Endothelial cell (in vitro differentiated cells): ENCODE measurements at regions not wholly inside any gene's neighbourhood (a gene's known extent, or its start where the extent isn't known, plus 50 kb on each side); places are given as distances from the start of the nearest gene placed in this dataset.
A peak's percentile ranks its signal among the peaks of the same experiment; 100 is the strongest.

Experiments used
- DNase-seq: peaks from one replicate; pipeline ENCODE4 v3.0.0; 2021; ENCODE audit warnings: low spot score
- H3K27ac Mint-ChIP-seq: one replicate; pipeline ENCODE4 v1.8.0; 2021; ENCODE audit warnings: mixed read lengths, inconsistent platforms; ENCODE audit not compliant: unreplicated experiment
- H3K27me3 Mint-ChIP-seq: one replicate; pipeline ENCODE4 v1.8.0; 2021; ENCODE audit warnings: mild to moderate bottlenecking, moderate library complexity, mixed read lengths, inconsistent platforms; ENCODE audit not compliant: unreplicated experiment
- H3K36me3 Mint-ChIP-seq: one replicate; pipeline ENCODE4 v1.8.0; 2021; ENCODE audit warnings: mild to moderate bottlenecking, low read depth, mixed read lengths, inconsistent platforms; ENCODE audit not compliant: unreplicated experiment
- H3K4me1 Mint-ChIP-seq: one replicate; pipeline ENCODE4 v1.8.0; 2021; ENCODE audit warnings: mild to moderate bottlenecking, mixed read lengths, inconsistent platforms; ENCODE audit not compliant: unreplicated experiment
- H3K4me3 Mint-ChIP-seq: one replicate; pipeline ENCODE4 v1.8.0; 2021; ENCODE audit warnings: mild to moderate bottlenecking, mixed read lengths, inconsistent platforms; ENCODE audit not compliant: unreplicated experiment
- H3K9me3 Mint-ChIP-seq: one replicate; pipeline ENCODE4 v1.8.0; 2021; ENCODE audit warnings: mixed read lengths, inconsistent platforms; ENCODE audit not compliant: unreplicated experiment
- TF ChIP-seq, protein P1 (sequence below): fragments of 200-600 bp; sonication (generic); IDR thresholded peaks from one replicate; pipeline ENCODE4 v1.5.0; 2021; ENCODE audit warnings: antibody characterized with exemption; ENCODE audit not compliant: unreplicated experiment

DNA sequence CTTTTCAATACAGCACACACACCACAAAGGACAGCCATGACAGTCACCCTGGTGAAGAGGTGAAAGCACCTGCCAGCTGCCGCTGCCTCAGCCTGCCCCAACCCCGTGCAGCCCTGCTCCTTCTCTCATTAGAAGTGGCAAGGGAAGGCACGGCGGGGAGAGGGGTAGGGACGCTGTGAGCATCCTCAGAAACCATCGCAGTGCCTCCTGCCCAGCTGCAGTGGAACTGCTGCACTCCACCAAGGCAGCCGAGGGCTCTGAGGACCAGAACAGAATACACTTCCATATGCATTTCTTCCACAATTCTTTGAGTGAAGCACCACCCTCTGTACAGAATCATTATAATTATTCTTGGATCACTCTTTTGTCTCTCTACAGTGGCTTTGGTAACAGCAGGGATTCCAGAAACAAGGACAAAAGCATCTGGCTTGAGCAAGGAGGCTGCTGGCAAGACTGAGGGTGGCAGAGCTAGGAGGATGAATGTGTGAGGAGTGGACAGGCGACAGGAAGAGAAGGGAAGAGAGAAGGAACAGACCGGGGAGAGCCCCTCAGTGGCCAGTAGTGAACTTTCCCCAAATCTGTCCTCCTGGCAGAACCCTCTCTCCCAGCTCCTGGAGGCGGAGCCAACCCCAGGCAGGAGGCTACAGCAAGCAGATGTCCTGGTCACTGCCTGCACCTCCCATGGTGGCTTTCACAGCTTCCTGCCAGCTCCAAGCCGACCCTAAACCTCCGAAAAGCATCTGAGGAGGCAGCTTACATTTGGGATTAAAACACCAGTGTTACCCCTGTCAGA, 73.2 kb downstream of the MTNR1A start:
- no peak for DNase-seq
- H3K4me3 Mint-ChIP-seq: no peak overlapping the region

DNA sequence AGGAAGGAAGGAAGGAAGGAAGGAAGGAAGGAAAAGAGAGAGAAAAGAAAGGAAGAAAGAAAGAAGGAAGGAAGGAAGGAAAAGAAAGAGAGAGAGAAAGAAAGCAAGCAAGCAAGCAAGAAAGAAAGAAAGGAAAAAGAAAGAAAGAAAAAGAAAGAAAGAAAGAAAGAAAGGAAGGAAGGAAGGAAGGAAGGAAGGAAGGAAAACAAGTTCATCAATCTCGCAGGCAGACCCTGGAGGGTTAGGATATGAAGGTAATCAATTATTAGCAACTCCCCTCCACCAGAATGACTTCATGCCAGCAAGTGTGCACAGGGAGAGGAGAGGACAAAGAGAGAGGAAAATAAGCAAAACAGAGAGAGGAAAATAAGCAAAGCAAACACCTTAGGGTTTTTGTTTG, 80.2 kb downstream of the MTNR1A start:
- H3K27ac Mint-ChIP-seq: no peak overlapping the region
- TF ChIP-seq, protein P1, sequence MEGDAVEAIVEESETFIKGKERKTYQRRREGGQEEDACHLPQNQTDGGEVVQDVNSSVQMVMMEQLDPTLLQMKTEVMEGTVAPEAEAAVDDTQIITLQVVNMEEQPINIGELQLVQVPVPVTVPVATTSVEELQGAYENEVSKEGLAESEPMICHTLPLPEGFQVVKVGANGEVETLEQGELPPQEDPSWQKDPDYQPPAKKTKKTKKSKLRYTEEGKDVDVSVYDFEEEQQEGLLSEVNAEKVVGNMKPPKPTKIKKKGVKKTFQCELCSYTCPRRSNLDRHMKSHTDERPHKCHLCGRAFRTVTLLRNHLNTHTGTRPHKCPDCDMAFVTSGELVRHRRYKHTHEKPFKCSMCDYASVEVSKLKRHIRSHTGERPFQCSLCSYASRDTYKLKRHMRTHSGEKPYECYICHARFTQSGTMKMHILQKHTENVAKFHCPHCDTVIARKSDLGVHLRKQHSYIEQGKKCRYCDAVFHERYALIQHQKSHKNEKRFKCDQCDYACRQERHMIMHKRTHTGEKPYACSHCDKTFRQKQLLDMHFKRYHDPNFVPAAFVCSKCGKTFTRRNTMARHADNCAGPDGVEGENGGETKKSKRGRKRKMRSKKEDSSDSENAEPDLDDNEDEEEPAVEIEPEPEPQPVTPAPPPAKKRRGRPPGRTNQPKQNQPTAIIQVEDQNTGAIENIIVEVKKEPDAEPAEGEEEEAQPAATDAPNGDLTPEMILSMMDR: no peak
- H3K27me3 Mint-ChIP-seq: peaks cover 3% of the 10 kb centered on the region
- H3K4me1 Mint-ChIP-seq: no peaks in the 10 kb centered on the region
- no peaks in the 10 kb centered on the region for H3K36me3 Mint-ChIP-seq
- no peaks in the 10 kb centered on the region for H3K9me3 Mint-ChIP-seq
- no peak overlapping the region for H3K4me3 Mint-ChIP-seq
- DNase-seq: no peak

More for the DNA sequence above, 73.2 kb downstream of the MTNR1A start:
- Mint-ChIP-seq H3K27me3 (peaks cover 3% of the 10 kb centered on the region), H3K9me3 (no peaks in the 10 kb centered on the region), H3K27ac (no peak overlapping the region), H3K4me1 (peaks cover 7% of the 10 kb centered on the region), H3K36me3 (no peaks in the 10 kb centered on the region)
- TF ChIP-seq, protein P1: no peak

DNA sequence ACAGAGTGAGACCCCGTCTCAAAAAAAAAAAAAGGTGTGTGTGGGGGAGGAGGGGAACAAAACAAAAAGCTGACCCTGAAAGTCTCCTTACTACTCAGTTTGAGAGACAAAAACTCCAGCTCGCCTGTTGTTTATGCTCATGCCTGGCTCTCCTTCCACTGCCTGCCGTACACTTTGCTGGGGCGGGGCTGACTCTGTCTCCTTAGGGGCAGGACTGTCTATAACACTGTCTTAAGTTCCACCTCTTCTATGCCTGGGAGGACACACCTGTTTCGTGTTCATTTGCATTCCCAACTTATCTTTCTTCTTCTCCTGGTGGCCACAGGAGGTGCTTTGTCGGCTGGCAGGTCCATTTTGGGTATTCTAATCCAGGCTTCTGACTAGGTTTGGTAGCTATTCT, 81.4 kb downstream of the MTNR1A start:
- H3K9me3 Mint-ChIP-seq: no peaks in the 10 kb centered on the region
- DNase-seq: no peak
- H3K36me3 Mint-ChIP-seq: no peaks in the 10 kb centered on the region
- H3K27ac Mint-ChIP-seq: no peak overlapping the region
- peaks cover 3% of the 10 kb centered on the region for H3K27me3 Mint-ChIP-seq
- no peak overlapping the region for H3K4me3 Mint-ChIP-seq
- no peaks in the 10 kb centered on the region for H3K4me1 Mint-ChIP-seq
- TF ChIP-seq, protein P1: no peak

DNA sequence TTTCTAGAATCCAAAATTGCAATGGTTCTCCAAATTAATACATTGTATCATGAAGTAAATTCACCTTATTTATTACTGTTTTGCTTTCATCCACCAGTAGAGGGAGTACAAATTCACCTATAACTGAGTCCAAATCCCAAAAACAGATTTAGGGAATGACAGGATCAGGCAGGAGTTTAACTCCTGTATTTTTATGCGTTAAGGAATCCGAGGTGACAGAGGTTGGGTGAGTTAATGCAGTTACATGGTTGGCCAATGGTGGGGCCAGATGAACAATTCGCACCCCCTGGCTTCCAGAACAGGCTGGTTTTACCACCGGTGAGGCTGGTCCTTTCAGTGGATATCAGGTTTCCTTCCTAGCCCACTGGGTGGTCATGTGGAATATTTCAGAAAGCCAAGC, 82.4 kb downstream of the MTNR1A start:
- H3K27ac Mint-ChIP-seq: no peak overlapping the region
- H3K27me3 Mint-ChIP-seq: peaks cover 3% of the 10 kb centered on the region
- TF ChIP-seq, protein P1: peak; percentile 83
- H3K36me3 Mint-ChIP-seq: no peaks in the 10 kb centered on the region
- DNase-seq: no peak
- no peaks in the 10 kb centered on the region for H3K4me1 Mint-ChIP-seq
- H3K9me3 Mint-ChIP-seq: no peaks in the 10 kb centered on the region
- no peak overlapping the region for H3K4me3 Mint-ChIP-seq

DNA sequence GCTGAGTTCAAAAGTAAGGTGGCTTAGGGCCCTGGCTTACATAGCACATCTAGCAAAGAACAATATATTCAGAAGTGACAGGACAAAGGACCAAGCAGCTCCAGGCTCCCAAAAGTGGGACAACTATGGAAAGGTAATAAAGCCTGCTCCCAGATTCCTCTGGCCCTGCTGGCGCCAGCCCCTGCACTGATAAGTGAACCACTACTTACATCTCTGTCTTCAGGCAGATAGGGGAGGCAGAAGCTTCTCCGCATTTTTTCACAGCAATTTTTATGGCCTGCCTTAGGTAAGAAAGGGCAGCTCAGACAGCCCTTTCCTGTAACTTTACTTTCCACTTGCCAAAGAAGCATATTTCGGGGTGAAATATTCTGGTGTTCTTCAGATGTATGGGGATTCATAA, 83.9 kb downstream of the MTNR1A start:
- Mint-ChIP-seq H3K27ac (no peak overlapping the region), H3K4me1 (no peaks in the 10 kb centered on the region), H3K9me3 (no peaks in the 10 kb centered on the region), H3K36me3 (no peaks in the 10 kb centered on the region), H3K4me3 (no peak overlapping the region), H3K27me3 (peaks cover 3% of the 10 kb centered on the region)
- TF ChIP-seq, protein P1: no peak
- DNase-seq: no peak
